CD4-positive, alpha-beta memory T cell (primary cell): ENCODE measurements at regions not wholly inside any gene's neighbourhood (a gene's known extent, or its start where the extent isn't known, plus 50 kb on each side); places are given as distances from the start of the nearest gene placed in this dataset.

Source experiments
- CTCF ChIA-PET: fragments of 350-600 bp; sonication (Branson Sonifier 250); formaldehyde crosslinking; loops from one replicate; lab custom pipeline; 2021; ENCODE audit warnings: inconsistent platforms; ENCODE audit not compliant: partially characterized antibody; lab: Charles Lee
- POLR2A ChIA-PET: fragments of 350-600 bp; sonication (Branson Sonifier 250); formaldehyde crosslinking; loops from one replicate; lab custom pipeline; 2021; ENCODE audit not compliant: partially characterized antibody; lab: Charles Lee
- DNase-seq, 5 donors: peaks; one replicate each; pipeline versions ENCODE4 v3.0.0 to v3.0.0-alpha.2; 2020 to 2022; ENCODE audit warnings: mixed read lengths in 1 of 5
- H3K27ac ChIP-seq: one replicate; pipeline ENCODE4 v1.7.0; 2013; ENCODE audit warnings: low read depth, low read length
- H3K27me3 ChIP-seq: 2 replicates; pipeline ENCODE4 v1.7.0; 2013; ENCODE audit warnings: mild to moderate bottlenecking, low read length, moderate library complexity; ENCODE audit not compliant: insufficient read depth
- H3K36me3 ChIP-seq: 2 replicates; pipeline ENCODE4 v1.7.0; 2013; ENCODE audit warnings: mild to moderate bottlenecking, low read length, moderate library complexity; ENCODE audit not compliant: insufficient read depth
- H3K4me1 ChIP-seq: 2 replicates; pipeline ENCODE4 v1.7.0; 2013; ENCODE audit warnings: mild to moderate bottlenecking, low read length, moderate library complexity; ENCODE audit not compliant: insufficient read depth
- H3K4me3 ChIP-seq, 2 donors: one replicate each; pipeline ENCODE4 v1.7.0; 2013; ENCODE audit warnings: low read length in 2 of 2, mild to moderate bottlenecking in 1 of 2
- H3K9me3 ChIP-seq, 2 donors: one replicate each; pipeline ENCODE4 v1.7.0; 2013; ENCODE audit warnings: low read length in 2 of 2, control low read depth in 1 of 2; ENCODE audit not compliant: control insufficient read depth in 1 of 2
- H3K27ac Mint-ChIP-seq, 7 donors: one replicate each; pipeline ENCODE4 v1.8.0; 2020 to 2021; ENCODE audit warnings: mixed read lengths in 7 of 7, mild to moderate bottlenecking in 6 of 7, inconsistent platforms in 3 of 7, moderate library complexity in 3 of 7
- H3K27me3 Mint-ChIP-seq, 2 donors: one replicate each; pipeline ENCODE4 v1.8.0; 2020 to 2021; ENCODE audit warnings: mixed read lengths in 2 of 2
- H3K36me3 Mint-ChIP-seq, 2 donors: one replicate each; pipeline ENCODE4 v1.8.0; 2020 to 2021; ENCODE audit warnings: mixed read lengths in 2 of 2, inconsistent platforms in 1 of 2, mild to moderate bottlenecking in 1 of 2
- H3K4me1 Mint-ChIP-seq, 4 donors: one replicate each; pipeline ENCODE4 v1.8.0; 2020 to 2021; ENCODE audit warnings: mixed read lengths in 4 of 4, mild to moderate bottlenecking in 1 of 4
- H3K4me3 Mint-ChIP-seq, 8 donors: one replicate each; pipeline ENCODE4 v1.8.0; 2020 to 2021; ENCODE audit warnings: mixed read lengths in 8 of 8, mild to moderate bottlenecking in 7 of 8, moderate library complexity in 6 of 8, inconsistent platforms in 3 of 8
- H3K9me3 Mint-ChIP-seq, 8 donors: one replicate each; pipeline ENCODE4 v1.8.0; 2020 to 2021; ENCODE audit warnings: mixed read lengths in 8 of 8, mild to moderate bottlenecking in 5 of 8, inconsistent platforms in 3 of 8, moderate library complexity in 1 of 8
- intact Hi-C: fragments of 100-400 bp; cut with micrococcal nuclease; formaldehyde crosslinking; loops from one replicate; pipeline ENCODE4 v1.15.1; 2023

DNA sequence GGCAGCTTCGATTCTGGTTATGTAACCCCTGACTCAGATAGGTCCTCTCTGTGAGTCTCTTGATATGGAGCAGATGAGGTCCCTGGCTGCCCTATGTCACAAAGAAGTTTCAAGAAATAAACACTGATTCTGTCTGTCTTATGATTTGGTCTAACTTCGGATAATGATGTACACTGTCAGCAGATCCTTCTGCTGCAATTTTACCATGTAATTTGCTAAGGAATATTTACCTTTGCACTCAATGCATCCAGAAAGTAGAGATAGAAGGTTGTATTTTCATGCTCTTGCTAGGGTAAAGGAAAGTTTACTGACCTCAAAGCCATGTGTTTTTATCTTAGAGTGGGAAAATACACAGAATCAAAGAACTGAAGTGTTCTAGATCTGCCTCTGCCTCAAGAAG is 98.2 kb downstream of the KLF5 start:
- H3K27me3 Mint-ChIP-seq = no peaks in the 10 kb centered on the region
- Histone ChIP-seq H3K36me3 (no peaks in the 10 kb centered on the region), H3K4me3 (no peak overlapping the region), H3K4me1 (no peaks in the 10 kb centered on the region), H3K27me3 (no peaks in the 10 kb centered on the region), H3K9me3 (no peaks in the 10 kb centered on the region), H3K27ac (no peak overlapping the region)
- intact Hi-C loops = no loop called here
- DNase-seq = no peak
- CTCF ChIA-PET = interaction anchor here (0.6 kb wide), 1 partner anchor 26 kb away, joined by 3 read pairs; no protein-coding TSS in a partner anchor
- no peaks in the 10 kb centered on the region for H3K36me3 Mint-ChIP-seq
- no peak overlapping the region for H3K4me3 Mint-ChIP-seq
- H3K9me3 Mint-ChIP-seq = peaks cover 0 to 5% (median 1%) of the 10 kb centered on the region in 8 donors
- no peaks in the 10 kb centered on the region for H3K4me1 Mint-ChIP-seq
- no peak overlapping the region for H3K27ac Mint-ChIP-seq
- POLR2A ChIA-PET = no interaction called here

DNA sequence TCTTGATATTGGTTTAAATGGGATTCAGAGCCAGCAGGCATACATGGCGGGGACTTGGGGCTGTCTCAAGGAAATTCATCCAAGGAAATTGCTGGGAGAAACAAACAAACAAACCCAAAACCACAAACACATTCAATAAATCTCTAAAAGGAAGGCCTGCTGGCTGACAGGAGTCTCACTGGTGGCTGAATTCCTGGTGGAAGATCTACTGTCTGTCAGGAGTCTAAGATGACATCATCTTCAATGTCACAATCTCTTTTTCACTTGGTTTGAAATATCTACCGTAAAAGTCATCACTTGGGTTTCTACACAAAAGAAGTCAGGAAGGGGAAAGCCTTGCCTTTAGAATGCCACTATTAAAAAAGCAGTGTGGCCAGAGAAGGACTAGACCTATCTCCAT is 87.9 kb downstream of the KLF5 start:
- Histone ChIP-seq H3K9me3 (no peaks in the 10 kb centered on the region), H3K4me3 (no peak overlapping the region), H3K27ac (no peak overlapping the region), H3K36me3 (no peaks in the 10 kb centered on the region), H3K4me1 (no peaks in the 10 kb centered on the region), H3K27me3 (no peaks in the 10 kb centered on the region)
- no peaks in the 10 kb centered on the region for H3K36me3 Mint-ChIP-seq
- peaks cover 0 to 1% of the 10 kb centered on the region in 2 donors for H3K27me3 Mint-ChIP-seq
- ChIA-PET CTCF (no interaction called here), POLR2A (no interaction called here)
- intact Hi-C loops = no loop called here
- no peak for DNase-seq
- H3K27ac Mint-ChIP-seq = no peak overlapping the region
- peaks cover 0 to 3% (median 0%) of the 10 kb centered on the region in 8 donors for H3K9me3 Mint-ChIP-seq
- no peak overlapping the region for H3K4me3 Mint-ChIP-seq
- peaks cover 0 to 3% (median 0%) of the 10 kb centered on the region in 4 donors for H3K4me1 Mint-ChIP-seq

DNA sequence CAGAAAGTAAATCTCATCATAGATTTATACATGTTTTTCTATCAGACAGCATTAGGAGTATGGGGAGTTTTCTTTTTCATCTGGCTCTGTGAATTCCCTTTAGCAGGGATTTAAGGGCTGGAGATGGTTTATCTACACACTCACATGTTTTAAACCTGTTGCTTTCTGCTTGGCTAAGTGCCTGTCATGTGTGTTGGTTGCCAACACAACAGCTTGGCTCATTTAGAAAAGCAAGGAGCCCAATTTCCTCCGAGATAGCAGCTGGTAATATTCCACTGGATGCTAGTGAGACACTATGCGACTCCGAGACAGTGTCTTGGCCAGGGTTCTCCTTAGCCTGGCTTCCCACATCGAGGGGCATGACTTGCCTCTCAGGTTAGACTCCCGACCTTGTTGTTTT is 83.3 kb downstream of the KLF5 start:
- H3K27ac ChIP-seq = no peak overlapping the region
- no peaks in the 10 kb centered on the region for H3K9me3 ChIP-seq
- no peaks in the 10 kb centered on the region for H3K27me3 Mint-ChIP-seq
- CTCF ChIA-PET = no interaction called here
- no peak for DNase-seq
- no peaks in the 10 kb centered on the region for H3K4me1 ChIP-seq
- no peaks in the 10 kb centered on the region for H3K27me3 ChIP-seq
- H3K27ac Mint-ChIP-seq = no peak overlapping the region
- POLR2A ChIA-PET = no interaction called here
- no peak overlapping the region for H3K4me3 Mint-ChIP-seq
- peaks cover 0 to 1% (median 0%) of the 10 kb centered on the region in 4 donors for H3K4me1 Mint-ChIP-seq
- intact Hi-C loops = no loop called here
- peaks cover 0 to 3% (median 0%) of the 10 kb centered on the region in 8 donors for H3K9me3 Mint-ChIP-seq
- no peaks in the 10 kb centered on the region for H3K36me3 ChIP-seq
- no peak overlapping the region for H3K4me3 ChIP-seq
- no peaks in the 10 kb centered on the region for H3K36me3 Mint-ChIP-seq

DNA sequence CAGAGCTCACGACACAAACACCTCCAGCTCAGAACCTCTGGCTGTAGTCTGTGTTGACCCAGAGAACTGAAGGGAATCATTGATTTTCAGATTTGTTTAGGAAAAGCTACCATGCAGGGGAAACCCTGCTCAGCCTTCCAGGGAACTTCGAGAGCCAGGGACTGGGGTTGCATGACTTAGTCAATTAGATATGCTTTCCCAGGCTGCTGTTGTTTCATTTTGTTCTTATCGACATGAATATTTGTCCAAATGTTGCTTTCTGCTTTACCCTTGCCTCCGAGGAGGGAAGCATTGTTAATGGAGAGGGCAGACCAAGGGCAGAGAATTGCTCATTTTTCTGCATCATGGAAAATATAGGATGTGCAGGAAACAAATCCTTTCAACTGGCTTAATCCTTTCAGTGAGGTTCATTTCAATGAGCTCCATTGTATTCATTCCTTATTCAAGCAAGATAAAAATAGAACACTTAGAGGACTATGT is 82.5 kb downstream of the KLF5 start:
- intact Hi-C loops = no loop called here
- no peaks in the 10 kb centered on the region for H3K9me3 ChIP-seq
- no peaks in the 10 kb centered on the region for H3K4me1 ChIP-seq
- no peaks in the 10 kb centered on the region for H3K27me3 ChIP-seq
- Mint-ChIP-seq H3K4me3 (no peak overlapping the region), H3K9me3 (peaks cover 0 to 3% (median 0%) of the 10 kb centered on the region in 8 donors), H3K27ac (no peak overlapping the region), H3K36me3 (no peaks in the 10 kb centered on the region), H3K4me1 (peaks cover 0 to 1% (median 0%) of the 10 kb centered on the region in 4 donors), H3K27me3 (no peaks in the 10 kb centered on the region)
- DNase-seq = no peak
- H3K4me3 ChIP-seq = no peak overlapping the region
- H3K36me3 ChIP-seq = no peaks in the 10 kb centered on the region
- CTCF ChIA-PET = interaction anchor here (0.6 kb wide), 1 partner anchor 710 kb away, joined by 3 read pairs; no protein-coding TSS in a partner anchor
- POLR2A ChIA-PET = no interaction called here
- no peak overlapping the region for H3K27ac ChIP-seq

DNA sequence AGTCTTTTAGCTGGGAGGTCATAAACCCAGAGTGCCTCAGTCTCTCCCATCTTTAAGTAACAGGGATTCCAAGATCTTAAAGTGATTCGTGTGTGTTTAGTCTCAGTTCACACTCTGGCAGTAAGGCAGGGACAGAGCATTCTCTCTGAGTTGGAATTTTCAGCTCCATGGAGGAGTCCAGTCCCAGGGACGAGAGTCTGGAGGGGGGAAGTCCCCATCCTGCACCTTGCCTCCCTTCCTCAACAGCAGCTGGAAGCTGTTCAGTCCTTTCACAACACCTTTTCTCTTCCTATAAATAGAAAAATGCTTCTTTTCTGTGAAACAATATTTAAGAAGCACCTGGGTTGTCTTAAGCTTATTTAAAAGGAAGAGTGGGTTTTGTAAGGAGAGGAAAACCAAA is 82.0 kb downstream of the KLF5 start:
- CTCF ChIA-PET = interaction anchor here (0.6 kb wide), 1 partner anchor 710 kb away, joined by 3 read pairs; no protein-coding TSS in a partner anchor
- H3K4me1 ChIP-seq = no peaks in the 10 kb centered on the region

DNA sequence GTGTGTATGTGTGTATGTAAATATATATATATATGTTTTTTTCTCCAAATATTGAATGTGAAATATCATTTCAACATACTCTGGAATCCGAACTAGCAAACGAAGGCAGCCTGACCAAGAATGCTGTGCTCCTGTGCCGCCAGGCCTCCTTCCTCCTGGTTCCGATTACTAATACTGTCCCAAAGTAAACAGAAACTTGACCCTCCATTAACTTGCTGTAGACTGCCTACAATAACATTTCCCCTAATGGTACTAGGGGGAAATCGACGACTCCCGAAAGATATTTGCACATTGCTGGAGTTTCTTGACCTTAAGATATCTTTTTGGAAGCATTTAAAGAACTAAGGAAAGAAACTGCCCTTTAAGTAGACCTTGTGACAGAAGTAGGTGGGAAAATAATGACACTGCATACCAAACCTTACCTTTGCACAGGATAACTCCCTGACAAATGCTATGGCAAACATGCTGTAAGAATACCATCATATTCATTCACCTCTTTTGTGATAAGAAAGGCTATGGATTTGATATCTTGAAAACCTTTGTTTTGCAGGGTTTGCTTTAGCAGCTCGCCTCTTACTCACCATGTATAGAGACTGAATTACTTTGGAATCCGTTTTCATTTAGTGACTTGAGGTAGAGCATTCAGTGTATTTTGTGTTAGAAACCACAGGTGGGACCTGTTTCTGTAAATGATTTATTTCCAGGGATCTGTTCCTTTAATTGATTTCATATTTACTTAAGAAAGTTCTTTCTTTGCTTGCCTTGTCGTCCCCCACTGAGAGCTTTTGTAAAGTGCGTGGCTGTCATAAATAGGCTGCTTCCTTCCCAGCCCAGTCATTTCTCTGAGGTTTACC is 80.1 kb downstream of the KLF5 start:
- intact Hi-C loops = loop anchor here (10.0 kb wide), 1 partner anchor 566 kb away; no protein-coding TSS in a partner anchor
- H3K9me3 ChIP-seq = no peaks in the 10 kb centered on the region
- no peaks in the 10 kb centered on the region for H3K27me3 ChIP-seq
- POLR2A ChIA-PET = no interaction called here
- no peak for DNase-seq
- H3K4me1 ChIP-seq = no peaks in the 10 kb centered on the region
- Mint-ChIP-seq H3K27me3 (peaks cover 0 to 1% of the 10 kb centered on the region in 2 donors), H3K4me1 (no peaks in the 10 kb centered on the region), H3K36me3 (no peaks in the 10 kb centered on the region), H3K4me3 (no peak overlapping the region), H3K9me3 (no peaks in the 10 kb centered on the region), H3K27ac (no peak overlapping the region)
- H3K36me3 ChIP-seq = no peaks in the 10 kb centered on the region
- H3K4me3 ChIP-seq = no peak overlapping the region
- H3K27ac ChIP-seq = no peak overlapping the region
- CTCF ChIA-PET = interaction anchor here (0.6 kb wide), 1 partner anchor 17 kb away, joined by 4 read pairs; no protein-coding TSS in a partner anchor

More for the DNA sequence above, 82.0 kb downstream of the KLF5 start:
- H3K9me3 Mint-ChIP-seq = peaks cover 0 to 3% (median 0%) of the 10 kb centered on the region in 8 donors
- DNase-seq = no peak
- Histone ChIP-seq H3K4me3 (no peak overlapping the region), H3K36me3 (no peaks in the 10 kb centered on the region), H3K9me3 (no peaks in the 10 kb centered on the region), H3K27ac (no peak overlapping the region), H3K27me3 (no peaks in the 10 kb centered on the region)
- H3K36me3 Mint-ChIP-seq = no peaks in the 10 kb centered on the region
- POLR2A ChIA-PET = no interaction called here
- peaks cover 0 to 1% (median 0%) of the 10 kb centered on the region in 4 donors for H3K4me1 Mint-ChIP-seq
- no peaks in the 10 kb centered on the region for H3K27me3 Mint-ChIP-seq
- intact Hi-C loops = no loop called here
- H3K27ac Mint-ChIP-seq = no peak overlapping the region
- no peak overlapping the region for H3K4me3 Mint-ChIP-seq

DNA sequence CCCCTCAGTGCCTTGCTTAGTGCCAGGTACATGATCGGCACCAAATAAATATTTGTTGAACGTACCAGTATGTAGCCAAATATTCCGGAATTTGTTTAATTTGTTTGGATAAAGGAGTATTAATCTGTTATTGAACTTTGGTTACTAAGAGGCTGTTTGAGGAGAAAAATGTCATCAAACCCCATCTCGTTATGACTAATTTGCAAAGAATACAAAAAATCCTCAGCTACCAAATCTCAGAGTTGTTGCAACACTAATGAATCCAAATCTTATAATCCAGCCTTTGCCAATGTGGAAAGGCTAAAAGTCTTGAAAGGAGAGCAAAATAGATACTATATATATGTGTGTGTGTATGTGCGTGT is 79.5 kb downstream of the KLF5 start:
- Mint-ChIP-seq H3K27me3 (peaks cover 0 to 1% of the 10 kb centered on the region in 2 donors), H3K4me1 (no peaks in the 10 kb centered on the region), H3K4me3 (no peak overlapping the region), H3K27ac (no peak overlapping the region), H3K9me3 (no peaks in the 10 kb centered on the region), H3K36me3 (no peaks in the 10 kb centered on the region)
- ChIA-PET POLR2A (no interaction called here), CTCF (interaction anchor here (0.6 kb wide), 1 partner anchor 16 kb away, joined by 4 read pairs; no protein-coding TSS in a partner anchor)
- Histone ChIP-seq H3K4me1 (no peaks in the 10 kb centered on the region), H3K27me3 (no peaks in the 10 kb centered on the region), H3K9me3 (no peaks in the 10 kb centered on the region), H3K36me3 (no peaks in the 10 kb centered on the region), H3K27ac (no peak overlapping the region), H3K4me3 (no peak overlapping the region)
- DNase-seq = no peak
- intact Hi-C loops = loop anchor here (10.0 kb wide), 1 partner anchor 567 kb away; no protein-coding TSS in a partner anchor
